DND-41 (cell line): ENCODE measurements at regions not wholly inside any gene's neighbourhood (a gene's known extent, or its start where the extent isn't known, plus 50 kb on each side); places are given as distances from the start of the nearest gene placed in this dataset.

Source experiments
- ATAC-seq: fragments of 200-7000 bp; cut with Tn5 transposase; 3 replicates; pipeline ENCODE4 v1.9.1; 2021; ENCODE audit warnings: low read depth; ENCODE audit not compliant: insufficient read depth
- DNase-seq: peaks from one replicate; pipeline ENCODE4 v3.0.0-alpha.2; 2020
- H2AFZ ChIP-seq: 2 replicates; pipeline ENCODE4 v1.6.0; 2012; ENCODE audit warnings: low read depth, low read length
- H3K27ac ChIP-seq: 2 replicates; pipeline ENCODE4 v1.5.1; 2012; ENCODE audit warnings: low read length, inconsistent platforms
- H3K27me3 ChIP-seq: fragments of 200-600 bp; sonication (generic); 2 replicates; pipeline ENCODE4 v1.6.0; 2012; ENCODE audit warnings: low read length, mild to moderate bottlenecking, inconsistent platforms; ENCODE audit not compliant: insufficient read depth, poor library complexity
- H3K36me3 ChIP-seq: 2 replicates; pipeline ENCODE4 v1.5.1; 2012; ENCODE audit warnings: low read length, inconsistent platforms; ENCODE audit not compliant: insufficient read depth
- H3K4me1 ChIP-seq: 2 replicates; pipeline ENCODE4 v1.5.1; 2012; ENCODE audit warnings: mild to moderate bottlenecking, low read length; ENCODE audit not compliant: insufficient read depth
- H3K4me2 ChIP-seq: 2 replicates; pipeline ENCODE4 v1.6.0; 2012; ENCODE audit warnings: mild to moderate bottlenecking, moderate library complexity, low read length, inconsistent platforms; ENCODE audit not compliant: insufficient read depth
- H3K4me3 ChIP-seq, 2 experiments: fragments of 200-600 bp in 1 of 2; shearing (Covaris generic) in 1 of 2; 2 replicates each; pipeline ENCODE4 v1.5.1; 2012 to 2016; ENCODE audit warnings: inconsistent platforms in 2 of 2, low read length in 2 of 2, mild to moderate bottlenecking in 2 of 2, low read depth in 1 of 2, moderate library complexity in 1 of 2
- H3K79me2 ChIP-seq: 2 replicates; pipeline ENCODE4 v1.6.0; 2012; ENCODE audit warnings: low read length, inconsistent platforms; ENCODE audit not compliant: insufficient read depth
- H3K9ac ChIP-seq: 2 replicates; pipeline ENCODE4 v1.6.0; 2012; ENCODE audit warnings: low read depth, mild to moderate bottlenecking, inconsistent platforms, low read length, moderate library complexity
- H3K9me3 ChIP-seq: 2 replicates; pipeline ENCODE4 v1.5.1; 2012; ENCODE audit warnings: low read length, moderate library complexity, mild to moderate bottlenecking, inconsistent platforms; ENCODE audit not compliant: insufficient read depth, severe bottlenecking
- H4K20me1 ChIP-seq: 2 replicates; pipeline ENCODE4 v1.6.0; 2012; ENCODE audit warnings: low read length; ENCODE audit not compliant: insufficient read depth
- EZH2 ChIP-seq: IDR thresholded peaks from 3 replicates; pipeline ENCODE4 v1.6.1; 2012; ENCODE audit warnings: borderline replicate concordance, low read depth, mild to moderate bottlenecking, moderate library complexity, low read length, inconsistent platforms; ENCODE audit not compliant: severe bottlenecking
- TF ChIP-seq, protein P1 (sequence below): IDR thresholded peaks from 2 replicates; pipeline ENCODE4 v1.5.1; 2012; ENCODE audit warnings: borderline replicate concordance, low read length, moderate library complexity, mild to moderate bottlenecking; ENCODE audit not compliant: poor library complexity, severe bottlenecking; ENCODE audit errors: extremely low read depth

- no peak overlapping the region for H3K9ac ChIP-seq
Measured at GRCh38 chr12:75635606-75636444, 124.4 kb upstream of the KRR1 start.

GRCh38 chr12:75634244-75635222 lies 123.1 kb upstream of the KRR1 start:
- Histone ChIP-seq H3K27me3 (no peaks in the 10 kb centered on the region), H4K20me1 (no peaks in the 10 kb centered on the region), H3K79me2 (no peaks in the 10 kb centered on the region), H3K9ac (no peak overlapping the region), H3K9me3 (no peaks in the 10 kb centered on the region), H3K4me2 (no peak overlapping the region), H3K36me3 (no peaks in the 10 kb centered on the region), H3K4me1 (peaks cover 15% of the 10 kb centered on the region), H2AFZ (no peak overlapping the region; the same call in 1 of the 2 replicates), H3K27ac (no peak overlapping the region), H3K4me3 (no peak overlapping the region)
- ATAC-seq = no peak
- no peak for TF ChIP-seq EZH2
- TF ChIP-seq, protein P1, sequence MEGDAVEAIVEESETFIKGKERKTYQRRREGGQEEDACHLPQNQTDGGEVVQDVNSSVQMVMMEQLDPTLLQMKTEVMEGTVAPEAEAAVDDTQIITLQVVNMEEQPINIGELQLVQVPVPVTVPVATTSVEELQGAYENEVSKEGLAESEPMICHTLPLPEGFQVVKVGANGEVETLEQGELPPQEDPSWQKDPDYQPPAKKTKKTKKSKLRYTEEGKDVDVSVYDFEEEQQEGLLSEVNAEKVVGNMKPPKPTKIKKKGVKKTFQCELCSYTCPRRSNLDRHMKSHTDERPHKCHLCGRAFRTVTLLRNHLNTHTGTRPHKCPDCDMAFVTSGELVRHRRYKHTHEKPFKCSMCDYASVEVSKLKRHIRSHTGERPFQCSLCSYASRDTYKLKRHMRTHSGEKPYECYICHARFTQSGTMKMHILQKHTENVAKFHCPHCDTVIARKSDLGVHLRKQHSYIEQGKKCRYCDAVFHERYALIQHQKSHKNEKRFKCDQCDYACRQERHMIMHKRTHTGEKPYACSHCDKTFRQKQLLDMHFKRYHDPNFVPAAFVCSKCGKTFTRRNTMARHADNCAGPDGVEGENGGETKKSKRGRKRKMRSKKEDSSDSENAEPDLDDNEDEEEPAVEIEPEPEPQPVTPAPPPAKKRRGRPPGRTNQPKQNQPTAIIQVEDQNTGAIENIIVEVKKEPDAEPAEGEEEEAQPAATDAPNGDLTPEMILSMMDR = no peak
- no peak for DNase-seq

More at GRCh38 chr12:75635606-75636444, 124.4 kb upstream of the KRR1 start:
- H3K4me1 ChIP-seq = peaks cover 21% of the 10 kb centered on the region
- peak; percentile 89 for ATAC-seq
- H3K9me3 ChIP-seq = no peaks in the 10 kb centered on the region
- peak; percentile 51 for DNase-seq
- TF ChIP-seq, protein P1 = no peak
- no peak for TF ChIP-seq EZH2
- H3K79me2 ChIP-seq = no peaks in the 10 kb centered on the region
- no peak overlapping the region for H2AFZ ChIP-seq
- no peak overlapping the region for H3K4me2 ChIP-seq
- no peaks in the 10 kb centered on the region for H3K27me3 ChIP-seq
- H3K4me3 ChIP-seq = no peak overlapping the region
- no peak overlapping the region for H3K27ac ChIP-seq
- no peaks in the 10 kb centered on the region for H3K36me3 ChIP-seq
- no peaks in the 10 kb centered on the region for H4K20me1 ChIP-seq

DNA sequence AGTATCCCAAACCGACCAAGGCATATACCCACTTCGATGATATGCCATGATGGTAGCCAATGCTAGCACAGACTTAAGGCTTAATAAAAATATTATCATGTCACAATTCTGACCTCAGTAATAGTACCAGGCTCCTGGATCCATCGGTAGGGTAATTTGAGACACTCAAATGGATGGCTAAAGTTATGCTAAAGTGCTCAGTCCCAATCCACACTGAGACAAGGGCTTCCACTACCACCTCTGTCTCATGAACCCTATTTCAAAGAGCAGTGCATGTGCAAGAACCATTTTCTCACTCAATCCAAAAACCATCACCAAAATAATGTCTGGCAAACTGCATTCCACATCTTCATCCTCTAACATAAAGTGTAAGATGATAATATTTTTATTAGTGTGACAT lies 122.4 kb upstream of the KRR1 start:
- H3K4me2 ChIP-seq = no peak overlapping the region
- TF ChIP-seq, protein P1 = no peak
- no peak for TF ChIP-seq EZH2

More for the DNA sequence above, 122.4 kb upstream of the KRR1 start:
- peaks cover 15% of the 10 kb centered on the region for H3K4me1 ChIP-seq
- ATAC-seq (no peak), DNase-seq (no peak)
- H3K36me3 ChIP-seq = no peaks in the 10 kb centered on the region
- H4K20me1 ChIP-seq = no peaks in the 10 kb centered on the region
- H3K27me3 ChIP-seq = no peaks in the 10 kb centered on the region
- H3K79me2 ChIP-seq = no peaks in the 10 kb centered on the region
- H3K9me3 ChIP-seq = no peaks in the 10 kb centered on the region
- no peak overlapping the region for H3K4me3 ChIP-seq
- H3K27ac ChIP-seq = no peak overlapping the region
- H3K9ac ChIP-seq = no peak overlapping the region
- no peak overlapping the region for H2AFZ ChIP-seq
